Endothelial cell of umbilical vein (primary cell): ENCODE measurements at regions not wholly inside any gene's neighbourhood (a gene's known extent, or its start where the extent isn't known, plus 50 kb on each side); places are given as distances from the start of the nearest gene placed in this dataset.

Experiments used
- BruUV-seq: library from RNA; stranded (reverse); fragments of 400-500 nt; replicated peaks from 2 replicates; lab custom pipeline; 2021; lab: Mats Ljungman, UMichigan
- CTCF ChIA-PET: fragments of 300-600, 350-600 bp; sonication (Branson Sonifier 250); formaldehyde crosslinking; loops from one replicate; lab custom pipeline; 2021; ENCODE audit warnings: antibody characterized with exemption, inconsistent platforms; lab: Charles Lee
- POLR2A ChIA-PET: fragments of 300-600, 350-600 bp; sonication (Branson Sonifier 250); formaldehyde crosslinking; loops from one replicate; lab custom pipeline; 2021; ENCODE audit warnings: antibody characterized with exemption, inconsistent platforms; lab: Charles Lee
- DNase-seq: peaks from one replicate; pipeline ENCODE4 v3.0.0-alpha.2; 2011; ENCODE audit warnings: low read depth, low spot score
- FAIRE-seq: peaks from 2 replicates; lab custom pipeline; 2011; peaks lifted over from hg19 to GRCh38; lab: Jason Lieb, UNC
- H2AFZ ChIP-seq: 2 replicates; pipeline ENCODE4 v1.6.0; 2012; ENCODE audit warnings: low read depth, low read length, control low read depth, inconsistent platforms
- H3K27ac ChIP-seq: 2 replicates; pipeline ENCODE4 v1.5.1; 2011; ENCODE audit warnings: low read depth, mild to moderate bottlenecking, control low read depth, low read length, moderate library complexity; ENCODE audit not compliant: insufficient read depth
- H3K27me3 ChIP-seq, 2 experiments: 2 replicates each; pipeline versions ENCODE4 v1.6.0 to v1.6.1; 2011; ENCODE audit warnings: low read length in 2 of 2, mixed read lengths in 1 of 2; ENCODE audit not compliant: control insufficient read depth in 2 of 2, insufficient read depth in 2 of 2
- H3K36me3 ChIP-seq, 2 experiments: 2 replicates in 1 of 2; 3 replicates in 1 of 2; pipeline ENCODE4 v1.5.1; 2011; ENCODE audit warnings: low read length in 2 of 2, mild to moderate bottlenecking in 1 of 2, moderate library complexity in 1 of 2; ENCODE audit not compliant: control insufficient read depth in 2 of 2, insufficient read depth in 2 of 2; ENCODE audit errors: extremely low read depth in 1 of 2
- H3K4me1 ChIP-seq: 3 replicates; pipeline ENCODE4 v1.5.1; 2011; ENCODE audit warnings: mild to moderate bottlenecking, low read length; ENCODE audit not compliant: control insufficient read depth, insufficient read depth; ENCODE audit errors: extremely low read depth
- H3K4me2 ChIP-seq: 2 replicates; pipeline ENCODE4 v1.6.1; 2011; ENCODE audit warnings: low read length, control low read depth, mixed read lengths; ENCODE audit not compliant: insufficient read depth
- H3K4me3 ChIP-seq, 3 experiments: fragments of 200-600 bp in 1 of 3; sonication (generic), shearing (Covaris generic) in 1 of 3; replicated peaks in 1 of 3; 2 replicates each; pipeline ENCODE4 v1.5.1; 2011 to 2016; ENCODE audit warnings: control low read depth in 3 of 3, low read length in 3 of 3, mild to moderate bottlenecking in 2 of 3, inconsistent platforms in 1 of 3, low read depth in 1 of 3, moderate library complexity in 1 of 3; ENCODE audit not compliant: insufficient read depth in 1 of 3
- H3K79me2 ChIP-seq: 2 replicates; pipeline ENCODE4 v1.6.0; 2012; ENCODE audit warnings: low read length, inconsistent platforms; ENCODE audit not compliant: control insufficient read depth, insufficient read depth
- H3K9ac ChIP-seq: replicated peaks from 2 replicates; pipeline ENCODE3; 2011; ENCODE audit warnings: low read length, control low read depth; ENCODE audit not compliant: insufficient read depth; ENCODE audit errors: extremely low read depth
- H3K9me1 ChIP-seq: replicated peaks from 3 replicates; pipeline ENCODE4 v1.6.0; 2011; ENCODE audit warnings: mild to moderate bottlenecking, low read length; ENCODE audit not compliant: control insufficient read depth, insufficient read depth; ENCODE audit errors: extremely low read depth
- H3K9me3 ChIP-seq: replicated peaks from 2 replicates; pipeline ENCODE4 v1.5.1; 2012; ENCODE audit warnings: low read length, inconsistent platforms; ENCODE audit not compliant: control insufficient read depth, insufficient read depth
- H4K20me1 ChIP-seq: replicated peaks from 2 replicates; pipeline ENCODE3; 2011; ENCODE audit warnings: mild to moderate bottlenecking, low read length; ENCODE audit not compliant: control insufficient read depth, insufficient read depth; ENCODE audit errors: extremely low read depth
- EZH2 ChIP-seq: IDR thresholded peaks from 2 replicates; pipeline ENCODE4 v1.6.1; 2012; ENCODE audit warnings: borderline replicate concordance, low read depth, mild to moderate bottlenecking, moderate library complexity, low read length, inconsistent platforms; ENCODE audit not compliant: severe bottlenecking
- FOS ChIP-seq: IDR thresholded peaks from 2 replicates; pipeline ENCODE4 v1.6.1; 2011; ENCODE audit warnings: mild to moderate bottlenecking, low read length, moderate library complexity, borderline replicate concordance; ENCODE audit not compliant: insufficient read depth
- GATA2 ChIP-seq: IDR thresholded peaks from 2 replicates; pipeline ENCODE4 v1.7.0; 2011; ENCODE audit warnings: low read depth, mild to moderate bottlenecking, moderate library complexity, mixed read lengths, low read length; ENCODE audit not compliant: insufficient read length, insufficient read depth
- JUN ChIP-seq: IDR thresholded peaks from 2 replicates; pipeline ENCODE4 v1.6.1; 2011; ENCODE audit warnings: borderline replicate concordance, low read depth; ENCODE audit not compliant: insufficient read length, insufficient read depth
- MYC ChIP-seq: IDR thresholded peaks from one replicate; pipeline ENCODE4 v1.6.1; 2011; ENCODE audit warnings: mild to moderate bottlenecking, low read depth, low read length
- POLR2A ChIP-seq: IDR thresholded peaks from 2 replicates; pipeline ENCODE4 v1.6.1; 2012; ENCODE audit warnings: low read depth, mild to moderate bottlenecking, control low read depth, low read length
- POLR2AphosphoS5 ChIP-seq: IDR thresholded peaks from 2 replicates; pipeline ENCODE4 v1.6.1; 2012; ENCODE audit warnings: low read depth, mild to moderate bottlenecking, control low read depth, low read length, moderate library complexity; ENCODE audit not compliant: insufficient read depth
- dilution Hi-C: fragments of 300-500 bp; cut with MboI; formaldehyde crosslinking; loops from one replicate; pipeline ENCODE4 v1.15.0; 2019; ENCODE audit warnings: low sequenced_read_pairs; ENCODE audit not compliant: extremely low pct_ligation_motif_present
- intact Hi-C: fragments of 100-400 bp; cut with micrococcal nuclease; formaldehyde crosslinking; loops from one replicate; pipeline ENCODE4 v1.10.0; 2022
- TF ChIP-seq, protein P1 (sequence below), 2 donors: IDR thresholded peaks; 1 replicate in 1 of 2; 2 replicates in 1 of 2; pipeline ENCODE4 v1.5.1; 2011; ENCODE audit warnings: low read length in 2 of 2, mild to moderate bottlenecking in 2 of 2, moderate library complexity in 2 of 2, control low read depth in 1 of 2, inconsistent platforms in 1 of 2, low read depth in 1 of 2; ENCODE audit not compliant: insufficient read depth in 1 of 2; ENCODE audit errors: extremely low read depth in 1 of 2
- TF ChIP-seq, protein P2 (sequence below): IDR thresholded peaks from 2 replicates; pipeline ENCODE4 v1.6.1; 2011; ENCODE audit not compliant: insufficient read depth, insufficient read length

DNA sequence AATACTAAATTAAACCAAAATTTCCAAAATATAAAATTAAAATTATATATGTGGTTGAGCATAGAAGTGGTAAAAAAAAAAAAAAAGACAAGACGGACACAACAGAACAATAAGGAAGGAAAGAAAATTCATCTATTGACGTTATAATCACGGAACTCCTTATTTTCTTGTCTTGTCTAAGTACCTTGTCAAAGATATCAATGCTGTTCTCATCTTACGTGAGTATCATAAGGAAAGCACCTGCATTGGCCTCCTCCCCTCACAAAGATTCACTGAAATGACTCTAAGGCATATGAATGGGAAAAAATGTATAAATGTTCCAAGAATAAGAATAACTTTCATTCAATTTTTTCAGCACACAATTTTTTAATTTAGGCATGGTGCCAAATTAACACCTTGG, 135.4 kb downstream of the PPP1R3A start:
- Histone ChIP-seq H3K9me1 (no peaks in the 10 kb centered on the region), H3K36me3 (no peaks in the 10 kb centered on the region), H3K4me1 (no peaks in the 10 kb centered on the region), H3K27me3 (no peaks in the 10 kb centered on the region), H3K9ac (no peak overlapping the region), H3K4me2 (no peak overlapping the region), H4K20me1 (no peaks in the 10 kb centered on the region), H3K27ac (no peak overlapping the region), H3K79me2 (no peaks in the 10 kb centered on the region), H3K4me3 (no peak overlapping the region), H2AFZ (no peak overlapping the region), H3K9me3 (no peaks in the 10 kb centered on the region)
- dilution Hi-C loops, result no loop called here
- ChIA-PET CTCF (interaction anchor here (0.8 to 1.4 kb wide), 3 partner anchors 9 to 110 kb away, joined by 3 to 33 read pairs (median 6); no protein-coding TSS in a partner anchor), POLR2A (no interaction called here)
- no peak for FAIRE-seq
- BruUV-seq, result no TSS peak
- TF ChIP-seq POLR2A (no peak), GATA2 (no peak), EZH2 (no peak), POLR2AphosphoS5 (no peak), JUN (no peak), FOS (no peak), MYC (no peak)
- TF ChIP-seq, protein P1, sequence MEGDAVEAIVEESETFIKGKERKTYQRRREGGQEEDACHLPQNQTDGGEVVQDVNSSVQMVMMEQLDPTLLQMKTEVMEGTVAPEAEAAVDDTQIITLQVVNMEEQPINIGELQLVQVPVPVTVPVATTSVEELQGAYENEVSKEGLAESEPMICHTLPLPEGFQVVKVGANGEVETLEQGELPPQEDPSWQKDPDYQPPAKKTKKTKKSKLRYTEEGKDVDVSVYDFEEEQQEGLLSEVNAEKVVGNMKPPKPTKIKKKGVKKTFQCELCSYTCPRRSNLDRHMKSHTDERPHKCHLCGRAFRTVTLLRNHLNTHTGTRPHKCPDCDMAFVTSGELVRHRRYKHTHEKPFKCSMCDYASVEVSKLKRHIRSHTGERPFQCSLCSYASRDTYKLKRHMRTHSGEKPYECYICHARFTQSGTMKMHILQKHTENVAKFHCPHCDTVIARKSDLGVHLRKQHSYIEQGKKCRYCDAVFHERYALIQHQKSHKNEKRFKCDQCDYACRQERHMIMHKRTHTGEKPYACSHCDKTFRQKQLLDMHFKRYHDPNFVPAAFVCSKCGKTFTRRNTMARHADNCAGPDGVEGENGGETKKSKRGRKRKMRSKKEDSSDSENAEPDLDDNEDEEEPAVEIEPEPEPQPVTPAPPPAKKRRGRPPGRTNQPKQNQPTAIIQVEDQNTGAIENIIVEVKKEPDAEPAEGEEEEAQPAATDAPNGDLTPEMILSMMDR (IDR thresholded peaks at IDR 0.05; ENCODE audit: extremely low read depth in 1 of 2, insufficient read depth in 1 of 2, low read depth in 1 of 2, low read length in 2 of 2), result no peak
- TF ChIP-seq, protein P2, sequence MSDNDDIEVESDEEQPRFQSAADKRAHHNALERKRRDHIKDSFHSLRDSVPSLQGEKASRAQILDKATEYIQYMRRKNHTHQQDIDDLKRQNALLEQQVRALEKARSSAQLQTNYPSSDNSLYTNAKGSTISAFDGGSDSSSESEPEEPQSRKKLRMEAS, result no peak
- DNase-seq, result no peak
- intact Hi-C loops, result no loop called here
